GDM1 (cell line): ENCODE measurements at regions not wholly inside any gene's neighbourhood (a gene's known extent, or its start where the extent isn't known, plus 50 kb on each side); places are given as distances from the start of the nearest gene placed in this dataset.

ENCODE experiments used
- DNase-seq: peaks from one replicate; lab custom pipeline; 2025; lab: John Stamatoyannopoulos, UW

- DNase-seq, result no peak
Measured at GRCh38 chr17:70021726-70022125, 53.3 kb upstream of the KCNJ16 start.

- DNase-seq, result no peak
Measured at GRCh38 chr17:70022175-70022574, 52.9 kb upstream of the KCNJ16 start.

GRCh38 chr17:70024253-70024652, 50.8 kb upstream of the KCNJ16 start:
- no peak for DNase-seq
